ACHN (cell line): ENCODE measurements at regions not wholly inside any gene's neighbourhood (a gene's known extent, or its start where the extent isn't known, plus 50 kb on each side); places are given as distances from the start of the nearest gene placed in this dataset.

Experiments used
- DNase-seq: peaks from one replicate; pipeline ENCODE4 v3.0.0-alpha.2; 2015
- in situ Hi-C: cut with HindIII; loops from 2 replicates; pipeline ENCODE4 v1.10.0; 2017; ENCODE audit warnings: low sequenced_read_pairs, low pct_ligation_motif_present, low pct_unique_long_range_greater_than_20kb

DNA sequence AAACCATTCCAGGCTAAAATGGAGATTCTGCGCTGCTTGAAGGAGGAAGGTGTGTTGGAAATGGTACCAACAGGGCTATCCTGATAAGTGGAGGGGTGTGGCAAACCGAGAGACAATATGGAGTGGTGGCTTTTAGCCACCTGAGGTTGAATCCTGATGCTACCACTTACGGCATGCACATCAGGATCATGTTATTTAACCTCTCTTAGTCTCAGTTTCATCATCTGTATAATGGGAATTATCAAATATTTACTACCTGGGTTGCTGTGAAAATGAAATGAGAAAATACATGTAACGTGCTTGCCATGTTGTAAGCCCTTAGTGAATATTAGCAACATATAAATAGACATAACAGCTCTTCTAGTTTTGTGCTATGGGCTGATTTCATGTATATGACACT is 117.1 kb downstream of the TBX19 start:
- DNase-seq, result no peak
- in situ Hi-C loops, result no loop called here

DNA sequence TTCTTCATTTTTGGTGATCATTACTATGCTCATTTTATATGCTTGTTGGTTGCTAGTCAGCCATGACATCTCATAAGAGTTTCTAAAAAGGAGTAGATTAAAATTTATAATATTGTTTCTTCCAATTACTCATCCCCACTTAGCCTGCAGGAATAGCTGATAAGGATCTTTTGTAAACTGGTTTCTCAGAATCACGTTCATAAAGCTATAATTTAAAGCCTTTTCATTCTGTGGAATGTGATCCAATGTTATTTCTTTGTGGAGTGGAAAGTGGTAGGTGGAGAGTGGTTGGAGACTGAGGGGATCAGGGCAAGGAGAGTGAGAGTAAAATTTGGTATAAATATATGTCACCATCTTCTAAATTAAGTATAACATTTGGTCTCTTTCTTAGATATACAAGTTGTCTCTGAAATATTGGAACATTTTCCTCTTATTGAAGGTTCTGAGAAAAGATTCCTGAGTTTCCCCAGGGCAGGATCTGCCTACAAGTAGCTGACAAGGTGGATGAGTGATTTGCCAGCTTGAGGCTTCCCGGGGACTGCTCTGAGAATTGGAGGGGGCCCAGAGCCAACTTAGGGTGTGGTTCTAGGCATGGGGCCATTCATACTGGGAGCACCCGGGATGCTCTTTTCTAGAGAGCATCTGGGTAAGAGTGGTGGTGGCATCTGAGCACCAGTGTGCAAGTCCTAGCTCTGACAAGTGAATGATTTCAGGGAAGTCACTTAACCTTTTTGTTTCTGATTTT is 116.4 kb downstream of the TBX19 start:
- in situ Hi-C loops, result no loop called here

DNA sequence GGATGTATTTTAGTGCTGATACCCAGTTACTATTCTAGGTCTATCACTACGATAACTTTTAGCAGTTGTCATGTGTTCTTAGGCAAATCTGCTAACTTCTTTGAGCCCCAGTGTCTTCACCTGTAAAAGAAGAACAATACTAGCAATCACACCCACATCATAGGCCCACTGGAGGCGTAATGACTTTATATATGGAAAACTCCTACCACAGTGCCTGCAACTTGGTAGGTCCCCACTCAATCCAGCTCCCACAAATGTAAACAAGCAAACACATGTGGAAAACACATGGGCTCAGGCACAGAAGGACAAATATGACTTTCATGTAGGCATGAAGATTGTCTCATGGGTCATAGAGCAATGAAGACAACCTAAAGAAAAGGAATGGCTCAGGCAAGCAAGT is 115.8 kb downstream of the TBX19 start:
- in situ Hi-C loops, result no loop called here
- DNase-seq, result no peak

More for the DNA sequence above, 116.4 kb downstream of the TBX19 start:
- DNase-seq, result no peak

DNA sequence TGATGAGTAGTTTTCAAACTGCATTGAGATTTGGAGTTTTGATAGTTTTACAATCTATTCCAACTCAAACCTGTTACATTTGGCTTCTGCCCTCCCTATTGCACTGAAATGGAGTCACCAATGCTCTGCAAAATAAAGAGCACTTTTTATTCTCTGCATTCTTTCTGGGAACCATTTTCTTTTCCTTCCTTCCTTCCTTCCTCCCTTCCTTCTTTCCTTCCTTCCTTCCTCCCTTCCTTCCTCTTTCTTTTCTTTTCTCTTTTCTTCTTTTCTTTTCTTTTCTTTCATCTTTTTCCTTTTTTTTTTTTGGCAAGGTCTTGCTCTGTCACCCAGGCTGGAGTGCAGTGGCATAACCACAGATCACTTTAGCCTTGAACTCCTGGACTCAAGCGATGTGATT is 114.2 kb downstream of the TBX19 start:
- no peak for DNase-seq
- in situ Hi-C loops, result no loop called here

DNA sequence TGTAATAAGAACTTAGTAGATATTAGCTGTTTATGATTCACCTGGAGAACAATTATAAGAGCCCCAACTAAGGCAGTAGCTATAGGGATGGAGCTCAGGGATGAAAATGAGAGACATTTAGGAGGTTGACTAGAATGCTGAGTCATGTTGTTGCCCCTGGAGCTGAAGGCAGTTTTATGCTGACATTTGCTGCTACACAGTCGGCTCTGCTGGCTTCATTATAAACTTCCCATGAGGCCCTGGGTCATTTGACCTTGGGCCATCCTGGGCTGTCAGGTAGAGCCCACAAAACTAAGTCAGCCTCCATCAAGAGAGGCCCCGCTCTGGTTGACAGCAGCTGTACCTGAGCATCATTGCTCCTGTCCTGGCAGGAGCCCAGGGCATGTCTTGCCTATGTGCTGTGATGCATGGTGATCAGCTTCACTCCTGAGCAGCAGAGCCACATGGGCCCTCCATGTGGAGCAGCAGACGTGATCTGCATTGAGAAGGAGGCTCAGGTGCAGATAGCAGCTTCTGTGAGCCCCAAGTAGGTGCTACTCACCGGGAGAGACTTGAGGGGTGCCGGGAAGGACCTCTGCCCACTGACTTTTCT is 112.4 kb downstream of the TBX19 start:
- DNase-seq, result no peak
- in situ Hi-C loops, result no loop called here

DNA sequence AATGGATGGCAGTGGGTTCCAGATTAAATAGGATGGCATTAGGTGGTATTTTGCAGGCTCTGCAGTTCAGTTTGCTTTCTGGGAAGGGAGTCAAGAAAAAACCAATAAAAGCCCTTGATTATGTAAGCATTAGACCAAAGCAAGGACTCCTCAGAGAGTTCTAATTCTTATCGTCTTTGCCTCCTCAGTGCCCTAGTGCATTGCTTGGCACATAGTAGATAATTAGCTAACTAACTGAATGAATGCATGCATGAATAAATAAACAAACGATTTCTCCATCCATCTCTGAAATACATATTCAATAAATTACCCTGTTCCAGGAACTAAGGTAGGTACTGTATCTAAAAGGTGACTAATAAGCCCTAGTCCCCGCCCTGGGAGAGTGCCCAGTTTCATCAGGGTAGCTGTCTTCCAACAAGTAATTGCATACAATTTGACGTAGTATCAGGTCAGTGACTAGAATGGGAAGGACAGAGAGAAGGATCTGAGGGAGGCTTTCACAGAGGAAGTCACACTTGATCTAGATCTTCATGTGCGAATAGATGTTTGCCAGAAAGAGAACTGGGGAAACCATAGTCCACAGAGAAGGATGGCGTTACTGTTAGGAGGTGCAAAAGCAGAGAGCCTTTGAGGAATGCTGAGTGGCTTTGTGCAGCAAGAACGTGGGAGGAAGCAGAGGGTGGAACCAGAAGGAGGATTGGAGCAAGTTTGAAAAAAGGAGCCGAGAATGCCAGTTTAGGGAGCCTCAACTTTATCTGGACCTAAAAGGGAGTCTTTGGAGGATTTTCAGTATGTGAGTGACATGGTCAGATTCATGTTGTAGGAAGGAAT is 111.4 kb downstream of the TBX19 start:
- DNase-seq, result no peak

DNA sequence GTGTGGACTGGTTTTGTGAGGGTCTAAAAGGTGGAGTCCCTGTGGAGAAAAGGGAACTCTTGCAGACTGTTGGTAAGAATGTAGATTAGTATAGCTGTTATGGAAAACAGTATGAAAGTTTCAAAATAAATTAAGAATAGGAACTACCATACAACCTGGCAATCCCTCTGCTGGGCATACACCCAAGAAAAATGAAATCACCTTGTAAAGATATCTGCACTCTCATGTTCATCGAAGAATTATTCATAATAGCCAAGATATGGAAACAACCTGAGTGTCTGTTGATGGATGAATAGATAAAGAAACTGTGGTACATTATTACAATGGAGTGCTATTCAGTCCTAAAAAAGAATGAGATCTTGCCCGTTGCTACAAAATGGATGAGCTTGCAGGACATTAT is 109.6 kb downstream of the TBX19 start:
- in situ Hi-C loops, result no loop called here
- no peak for DNase-seq

More for the DNA sequence above, 111.4 kb downstream of the TBX19 start:
- in situ Hi-C loops, result no loop called here

DNA sequence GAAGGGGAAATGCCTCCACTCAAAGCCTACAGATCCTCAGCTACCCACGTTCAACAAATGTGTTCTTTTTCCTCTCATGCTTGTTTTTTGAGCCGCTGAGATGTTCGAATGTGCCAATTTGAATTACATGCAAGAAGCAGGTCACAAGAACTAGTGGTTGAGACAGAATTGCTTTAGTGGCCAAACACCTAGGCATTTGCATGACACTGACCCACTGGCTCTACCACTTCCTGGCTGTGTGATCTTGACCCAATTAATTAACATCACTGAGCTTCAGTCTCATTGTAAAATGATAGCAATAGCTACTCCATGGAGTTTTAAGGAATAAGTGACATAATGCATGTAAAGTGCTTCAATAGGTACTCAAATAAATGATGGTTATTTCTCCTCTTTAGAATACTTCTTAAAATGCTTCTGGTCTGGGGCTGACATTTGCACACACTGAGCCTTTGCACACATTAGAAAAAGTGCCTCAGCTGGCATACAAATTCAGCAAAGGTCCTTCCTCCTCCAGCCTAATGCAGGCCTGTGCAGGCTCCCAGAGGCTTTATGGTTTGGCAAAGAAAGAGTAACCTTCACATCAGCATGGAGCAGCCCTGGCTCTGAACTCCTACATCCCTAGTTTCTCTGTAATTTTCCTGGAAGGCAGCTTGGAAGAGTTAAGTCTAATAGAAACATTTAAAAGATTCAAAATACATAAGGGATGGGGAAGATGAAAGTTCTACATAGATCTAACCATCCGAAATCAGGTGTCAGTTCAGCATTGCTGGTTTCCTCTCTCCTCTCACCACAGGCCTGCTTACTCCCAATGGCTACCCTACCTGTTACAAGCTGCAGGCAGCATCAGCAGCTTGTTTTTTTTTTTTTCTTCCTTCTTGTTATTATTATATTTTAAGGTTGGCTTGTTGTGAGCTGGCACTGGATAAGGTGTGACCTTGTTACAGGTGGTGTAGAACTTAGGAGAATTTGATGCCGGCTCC is 107.4 kb downstream of the TBX19 start:
- in situ Hi-C loops, result no loop called here
- no peak for DNase-seq

DNA sequence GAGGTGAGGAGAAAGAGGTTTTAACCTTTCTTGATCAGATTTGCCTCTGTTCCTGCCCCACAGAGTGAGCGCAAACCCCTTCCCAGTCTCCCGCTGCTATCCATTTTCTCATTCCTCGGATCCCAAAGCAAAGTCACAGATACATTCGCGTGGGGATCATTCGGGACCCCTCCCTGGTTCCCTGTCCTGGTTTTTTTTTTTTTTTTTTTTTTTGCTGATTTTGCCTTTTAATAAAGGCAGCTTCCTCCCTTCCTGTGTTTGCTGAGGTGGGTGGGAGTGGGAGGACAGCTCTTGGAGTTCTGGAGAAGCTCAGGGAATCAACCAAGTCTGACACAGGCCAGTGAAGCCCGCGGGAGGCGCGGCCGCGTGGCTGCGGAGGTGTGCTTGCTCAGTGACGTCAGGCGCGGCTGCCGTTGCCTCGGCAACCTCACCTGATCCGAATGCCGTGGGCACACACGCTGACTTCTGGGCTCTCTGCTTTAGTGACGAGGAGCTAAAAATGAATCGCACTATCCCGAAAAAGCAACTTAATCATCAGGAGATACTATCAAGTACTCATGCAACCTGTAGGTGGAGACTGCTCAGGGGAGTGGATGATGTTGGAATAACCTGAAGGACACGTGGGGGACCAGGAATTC is 106.4 kb downstream of the TBX19 start:
- in situ Hi-C loops, result no loop called here
- DNase-seq, result no peak

DNA sequence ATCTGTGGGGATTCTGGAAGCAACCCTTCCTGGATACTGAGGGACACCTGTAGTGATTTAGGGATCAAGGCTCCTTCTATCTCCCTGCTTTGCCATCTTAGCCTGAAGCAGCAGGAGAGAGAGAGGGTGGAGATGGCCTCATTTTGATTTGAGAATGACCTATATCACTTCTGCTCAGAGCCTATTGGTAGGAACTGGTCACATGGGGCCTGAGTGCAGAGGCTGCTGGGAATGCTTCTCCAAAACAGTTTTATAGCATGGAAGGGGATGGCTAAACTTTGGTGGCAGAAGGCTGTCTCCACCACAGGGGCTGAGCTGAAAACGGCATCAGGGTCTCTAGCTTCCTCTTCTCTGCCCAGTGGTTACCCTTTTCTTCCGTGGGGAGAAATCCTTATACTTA is 105.8 kb downstream of the TBX19 start:
- in situ Hi-C loops, result no loop called here

DNA sequence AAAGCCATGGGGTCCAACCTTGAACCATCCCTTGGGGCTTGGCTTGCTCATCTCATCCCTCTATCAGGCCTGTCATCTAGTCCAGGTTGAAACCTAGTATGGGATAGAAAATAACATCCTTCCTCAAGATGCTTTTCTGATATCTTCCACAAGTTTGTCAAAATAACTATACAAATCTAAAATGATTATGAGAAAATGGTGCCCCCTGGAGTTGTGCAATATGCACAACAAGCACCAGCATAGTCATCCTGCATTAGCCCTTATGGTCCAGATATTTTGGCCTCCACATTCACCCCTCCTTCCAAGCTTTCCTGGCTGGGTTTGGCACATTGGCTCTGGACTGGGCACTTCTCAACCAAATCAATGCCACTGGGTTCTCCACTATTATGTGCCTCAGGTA is 101.2 kb downstream of the TBX19 start:
- in situ Hi-C loops, result no loop called here
- DNase-seq, result no peak

More for the DNA sequence above, 105.8 kb downstream of the TBX19 start:
- no peak for DNase-seq

DNA sequence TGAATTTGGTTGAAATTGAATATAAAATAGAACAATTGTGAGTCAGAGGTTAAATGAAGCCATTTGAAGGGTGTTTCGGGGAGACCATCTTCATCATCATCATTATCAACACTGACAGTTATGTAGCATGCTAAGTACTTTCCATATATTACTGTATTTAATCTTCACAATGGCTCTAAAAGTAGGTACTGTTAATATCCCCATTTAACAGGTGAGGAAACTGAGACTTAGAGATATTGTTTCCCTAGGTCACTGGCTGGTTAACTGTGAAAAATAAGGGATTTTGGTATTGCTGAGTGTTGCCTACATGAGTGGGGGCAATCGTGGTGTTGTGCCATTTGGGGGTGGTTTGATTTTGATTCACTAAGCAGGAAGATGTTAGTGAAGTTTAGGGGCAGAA is 100.3 kb downstream of the TBX19 start:
- in situ Hi-C loops, result no loop called here

DNA sequence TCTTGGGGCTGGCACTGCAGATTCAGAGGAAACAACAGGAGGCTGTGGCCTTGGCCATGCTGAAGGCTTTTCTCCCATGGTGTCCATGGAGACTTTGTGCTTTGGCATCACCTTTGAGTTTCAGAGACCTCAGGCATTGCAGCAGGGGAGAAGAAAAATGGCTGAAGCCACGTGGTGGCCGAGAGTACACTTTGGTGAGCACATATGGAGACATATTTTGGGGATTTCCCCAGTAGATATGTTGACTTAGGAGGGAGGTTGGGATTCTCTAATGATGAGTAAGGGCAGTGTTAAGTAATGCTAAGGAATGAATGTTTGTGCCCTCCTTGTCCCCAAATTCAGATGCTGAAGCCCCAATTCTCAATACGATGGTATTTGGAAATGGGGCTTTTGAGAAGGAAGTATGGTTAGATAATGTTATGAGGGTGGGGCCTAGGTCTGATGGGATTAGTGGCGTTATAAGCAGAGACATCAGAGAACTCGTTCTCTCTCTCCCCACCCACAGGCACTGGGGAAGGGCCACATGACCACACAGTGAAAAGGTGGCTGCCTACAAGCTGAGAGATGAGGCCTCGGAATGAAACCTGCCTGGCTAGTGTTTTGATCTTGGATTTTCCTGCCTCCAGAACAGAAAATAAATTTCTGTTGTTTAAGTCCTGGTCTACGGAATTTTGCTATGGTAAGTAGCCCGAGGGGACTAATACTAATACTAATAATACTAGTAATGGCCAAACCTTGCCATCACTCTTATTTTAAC is 98.6 kb downstream of the TBX19 start:
- no peak for DNase-seq
- in situ Hi-C loops, result no loop called here

More for the DNA sequence above, 100.3 kb downstream of the TBX19 start:
- no peak for DNase-seq

DNA sequence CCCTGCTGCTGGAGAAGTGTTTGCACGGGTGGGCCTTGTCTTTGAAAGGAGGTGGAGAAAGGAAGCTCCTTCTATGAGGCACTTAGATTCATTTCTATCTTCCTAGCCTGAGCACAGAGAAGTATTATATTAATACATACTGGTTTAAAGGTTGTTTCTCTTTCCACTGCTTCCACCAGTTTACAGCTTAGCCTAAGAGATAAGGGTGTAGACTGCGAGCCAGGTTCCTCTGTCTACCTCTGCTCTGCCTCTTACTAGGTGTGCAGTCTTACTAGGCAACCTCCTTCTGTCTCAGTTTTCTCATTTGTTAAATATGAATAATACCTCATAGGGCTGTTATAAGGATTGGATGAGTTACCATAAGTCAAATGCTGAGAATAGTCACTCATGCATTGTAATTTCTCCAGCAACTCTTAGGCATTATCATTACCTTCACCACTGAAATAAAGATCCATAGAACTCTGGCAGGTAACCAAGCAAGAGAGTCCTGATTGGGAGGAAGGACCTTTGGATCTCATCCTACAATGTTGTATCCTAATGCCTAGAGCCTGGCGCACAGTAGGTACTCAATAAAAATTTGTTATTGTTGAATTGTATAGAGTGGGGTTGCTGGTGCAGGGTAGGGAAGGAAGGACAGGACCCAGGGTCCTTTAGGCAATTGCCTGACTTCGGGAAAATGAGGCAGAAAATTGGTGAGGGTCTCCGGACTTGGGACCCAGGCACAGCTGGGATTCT is 95.1 kb downstream of the TBX19 start:
- in situ Hi-C loops, result no loop called here
- DNase-seq, result no peak

DNA sequence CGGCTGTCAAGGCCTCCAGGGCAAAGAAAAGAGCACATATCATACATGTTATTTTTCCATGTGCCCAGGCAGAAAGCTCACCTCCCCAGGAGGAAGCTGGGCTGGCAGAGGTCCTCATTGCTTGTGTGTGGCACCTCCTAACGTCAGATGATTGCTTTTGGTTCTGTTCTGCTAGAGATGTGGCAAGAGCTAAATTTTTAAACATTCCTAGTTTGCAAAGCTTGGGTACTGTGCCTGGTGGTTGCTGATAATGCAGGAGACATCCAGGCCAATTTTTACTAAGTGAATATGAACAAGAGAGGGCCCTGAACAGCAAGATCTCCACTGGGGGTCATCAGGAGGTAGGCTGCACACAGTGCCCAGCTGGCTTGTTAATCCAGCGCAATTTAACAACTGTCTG is 93.9 kb downstream of the TBX19 start:
- in situ Hi-C loops, result no loop called here
- no peak for DNase-seq

DNA sequence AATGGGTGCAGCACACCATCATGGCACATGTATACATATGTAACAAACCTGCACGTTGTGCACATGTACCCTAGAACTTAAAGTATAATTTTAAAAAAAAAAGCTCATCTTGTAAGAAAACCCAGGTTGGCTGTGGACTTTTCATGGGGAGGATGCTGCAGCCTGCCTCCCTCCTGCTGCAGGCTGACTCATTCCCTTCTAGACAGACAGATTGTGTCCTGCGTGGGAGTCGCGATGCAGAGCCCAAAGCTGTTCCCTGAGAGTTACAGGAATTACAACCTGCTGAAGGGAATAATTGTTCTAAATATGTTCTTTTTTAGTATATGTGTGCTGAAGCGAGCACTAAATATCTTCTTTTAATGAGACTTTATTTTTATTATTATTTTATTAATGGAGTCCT is 93.2 kb downstream of the TBX19 start:
- DNase-seq, result no peak
- in situ Hi-C loops, result no loop called here

DNA sequence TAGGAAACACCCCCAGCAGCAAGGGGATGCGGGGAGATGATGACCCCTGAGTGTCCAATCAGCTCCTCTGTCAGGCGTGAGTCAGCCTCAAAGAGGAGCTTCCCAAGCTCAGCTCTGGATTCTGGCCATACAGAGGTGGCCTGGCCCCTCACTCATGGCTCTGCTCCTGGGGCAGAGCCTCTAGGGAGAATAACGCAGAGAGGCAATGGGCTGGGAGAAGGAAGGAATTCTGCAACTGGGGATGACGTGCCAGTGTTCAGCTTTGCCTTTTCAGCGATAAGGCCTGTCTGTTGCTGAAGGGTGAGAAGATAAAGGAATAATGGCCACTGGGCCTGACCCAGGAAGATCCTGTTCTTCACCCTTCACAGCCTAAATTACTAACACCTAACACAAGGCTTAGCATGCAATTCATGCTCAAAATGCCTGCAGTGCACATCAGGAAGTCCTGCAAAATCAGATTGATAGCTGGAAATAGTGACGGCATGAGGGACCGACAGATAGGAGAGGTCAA is 92.2 kb downstream of the TBX19 start:
- in situ Hi-C loops, result no loop called here
- DNase-seq, result no peak
